OCI-LY3 (cell line): ENCODE measurements at regions not wholly inside any gene's neighbourhood (a gene's known extent, or its start where the extent isn't known, plus 50 kb on each side); places are given as distances from the start of the nearest gene placed in this dataset.
A peak's percentile ranks its signal among the peaks of the same experiment; 100 is the strongest.

Experiments
- H2AFZ ChIP-seq: fragments of 200-600, 300-600 bp; shearing (Covaris generic); 2 replicates; pipeline ENCODE4 v1.6.0; 2014; ENCODE audit warnings: antibody characterized with exemption, low read depth, low read length
- H3K27ac ChIP-seq: fragments of 200-600, 300-600 bp; sonication (generic); 2 replicates; pipeline ENCODE4 v1.5.1; 2014; ENCODE audit warnings: mild to moderate bottlenecking, low read length, moderate library complexity, mixed read lengths
- H3K27me3 ChIP-seq: fragments of 200-600, 300-600 bp; sonication (generic); 2 replicates; pipeline ENCODE4 v1.6.1; 2014; ENCODE audit warnings: low read depth, low read length, mixed read lengths
- H3K36me3 ChIP-seq: fragments of 200-600, 300-600 bp; sonication (generic); replicated peaks from 2 replicates; pipeline ENCODE3; 2014; ENCODE audit warnings: low read depth, low read length, mixed read lengths
- H3K4me1 ChIP-seq: fragments of 300-600, 200-600 bp; sonication (generic); 2 replicates; pipeline ENCODE4 v1.6.1; 2014; ENCODE audit warnings: low read length, mixed read lengths
- H3K4me2 ChIP-seq: fragments of 200-600, 300-600 bp; sonication (generic); 2 replicates; pipeline ENCODE4 v1.6.1; 2014; ENCODE audit warnings: low read length, mixed read lengths
- H3K4me3 ChIP-seq: fragments of 300-600, 200-600 bp; sonication (generic); 2 replicates; pipeline ENCODE4 v1.5.1; 2014; ENCODE audit warnings: antibody characterized with exemption, mild to moderate bottlenecking, low read length, moderate library complexity
- H3K79me2 ChIP-seq: fragments of 300-600, 200-600 bp; shearing (Covaris generic); 2 replicates; pipeline ENCODE4 v1.6.1; 2014; ENCODE audit warnings: mild to moderate bottlenecking, low read length, mixed read lengths
- H3K9ac ChIP-seq: fragments of 300-600, 200-600 bp; shearing (Covaris generic); 2 replicates; pipeline ENCODE4 v1.6.0; 2014; ENCODE audit warnings: mild to moderate bottlenecking, low read length, moderate library complexity
- H3K9me3 ChIP-seq: fragments of 200-600, 300-600 bp; shearing (Covaris generic); 2 replicates; pipeline ENCODE4 v1.6.1; 2014; ENCODE audit warnings: low read length, mixed read lengths; ENCODE audit not compliant: insufficient read depth
- H4K20me1 ChIP-seq: fragments of 200-600, 300-600 bp; sonication (generic); 2 replicates; pipeline ENCODE4 v1.6.1; 2016; ENCODE audit warnings: low read length, mixed read lengths; ENCODE audit not compliant: insufficient read depth
- CTCF ChIP-seq: fragments of 200-600, 300-600 bp; sonication (generic); IDR thresholded peaks from 2 replicates; pipeline ENCODE4 v1.5.1; 2014; ENCODE audit warnings: antibody characterized with exemption, low read length, low read depth
- EZH2phosphoT487 ChIP-seq: fragments of 200-600 bp; shearing (Covaris generic); IDR thresholded peaks from 2 replicates; pipeline ENCODE4 v1.6.1; 2018; ENCODE audit warnings: antibody characterized with exemption, mixed run types, low read depth

- Histone ChIP-seq H4K20me1 (no peaks in the 10 kb centered on the region), H3K9me3 (no peaks in the 10 kb centered on the region), H3K4me2 (no peak overlapping the region), H3K79me2 (no peaks in the 10 kb centered on the region), H3K9ac (no peak overlapping the region), H3K4me3 (no peak overlapping the region), H3K27ac (no peak overlapping the region), H2AFZ (0 out of 2 replicates have a peak overlapping the region, but pooled peaks have one; percentile 18), H3K36me3 (no peaks in the 10 kb centered on the region), H3K4me1 (no peaks in the 10 kb centered on the region), H3K27me3 (no peaks in the 10 kb centered on the region)
- TF ChIP-seq CTCF, result no peak
Observed at GRCh38 chr13:80598189-80598588, 257.3 kb upstream of the SPRY2 start.

- Histone ChIP-seq H3K79me2 (no peaks in the 10 kb centered on the region), H2AFZ (no peak overlapping the region), H3K4me3 (no peak overlapping the region), H3K9me3 (no peaks in the 10 kb centered on the region), H3K27ac (no peak overlapping the region), H3K36me3 (no peaks in the 10 kb centered on the region), H4K20me1 (no peaks in the 10 kb centered on the region), H3K4me1 (peaks cover 19% of the 10 kb centered on the region), H3K9ac (no peak overlapping the region), H3K4me2 (no peak overlapping the region), H3K27me3 (no peaks in the 10 kb centered on the region)
- TF ChIP-seq EZH2phosphoT487 (no peak), CTCF (no peak)
Observed at GRCh38 chr13:80591976-80592740, 251.2 kb upstream of the SPRY2 start.

GRCh38 chr13:80590551-80590950, 249.6 kb upstream of the SPRY2 start:
- H3K27me3 ChIP-seq, result no peaks in the 10 kb centered on the region
- no peak overlapping the region for H2AFZ ChIP-seq
- no peaks in the 10 kb centered on the region for H4K20me1 ChIP-seq
- no peaks in the 10 kb centered on the region for H3K36me3 ChIP-seq
- no peaks in the 10 kb centered on the region for H3K9me3 ChIP-seq
- no peak overlapping the region for H3K27ac ChIP-seq
- no peak overlapping the region for H3K9ac ChIP-seq
- H3K4me1 ChIP-seq, result peaks cover 26% of the 10 kb centered on the region
- H3K4me2 ChIP-seq, result peak overlapping the region; percentile 35
- H3K79me2 ChIP-seq, result no peaks in the 10 kb centered on the region
- no peak for TF ChIP-seq EZH2phosphoT487
- no peak for TF ChIP-seq CTCF
- no peak overlapping the region for H3K4me3 ChIP-seq

- no peaks in the 10 kb centered on the region for H3K27me3 ChIP-seq
Observed at GRCh38 chr13:80586356-80586755, 245.4 kb upstream of the SPRY2 start.

More at GRCh38 chr13:80586356-80586755, 245.4 kb upstream of the SPRY2 start:
- Histone ChIP-seq H3K79me2 (no peaks in the 10 kb centered on the region), H3K27ac (no peak overlapping the region), H3K9ac (no peak overlapping the region), H3K4me2 (no peak overlapping the region), H4K20me1 (no peaks in the 10 kb centered on the region), H3K4me3 (no peak overlapping the region), H3K9me3 (no peaks in the 10 kb centered on the region), H2AFZ (no peak overlapping the region), H3K36me3 (no peaks in the 10 kb centered on the region), H3K4me1 (peaks cover 26% of the 10 kb centered on the region)
- no peak for TF ChIP-seq CTCF
- TF ChIP-seq EZH2phosphoT487, result no peak
